Nephron progenitor cell (in vitro differentiated cells): ENCODE measurements at regions not wholly inside any gene's neighbourhood (a gene's known extent, or its start where the extent isn't known, plus 50 kb on each side); places are given as distances from the start of the nearest gene placed in this dataset.

Source experiments
- DNase-seq: peaks from one replicate; pipeline ENCODE4 v3.0.0; 2021
- H3K27ac Mint-ChIP-seq: 2 replicates; pipeline ENCODE4 v1.8.0; 2021; ENCODE audit warnings: mild to moderate bottlenecking, moderate library complexity, mixed read lengths
- H3K27me3 Mint-ChIP-seq: 2 replicates; pipeline ENCODE4 v1.8.0; 2021; ENCODE audit warnings: mild to moderate bottlenecking, low read depth, mixed read lengths; ENCODE audit not compliant: poor library complexity
- H3K36me3 Mint-ChIP-seq: 2 replicates; pipeline ENCODE4 v1.8.0; 2021; ENCODE audit warnings: low read depth, mixed read lengths
- H3K4me1 Mint-ChIP-seq: 2 replicates; pipeline ENCODE4 v1.8.0; 2021; ENCODE audit warnings: mixed read lengths
- H3K4me3 Mint-ChIP-seq: 2 replicates; pipeline ENCODE4 v1.8.0; 2021; ENCODE audit warnings: mild to moderate bottlenecking, moderate library complexity, mixed read lengths
- H3K9me3 Mint-ChIP-seq: 2 replicates; pipeline ENCODE4 v1.8.0; 2021; ENCODE audit warnings: mild to moderate bottlenecking, moderate library complexity, mixed read lengths
- CTCF ChIP-seq: fragments of 200-600 bp; sonication (generic); IDR thresholded peaks from 2 replicates; pipeline ENCODE4 v1.5.0; 2021; ENCODE audit warnings: antibody characterized with exemption

GRCh38 chr1:115555446-115555845 lies 86.3 kb upstream of the VANGL1 start:
- H3K4me1 Mint-ChIP-seq, result no peaks in the 10 kb centered on the region
- H3K9me3 Mint-ChIP-seq, result no peaks in the 10 kb centered on the region
- no peak overlapping the region for H3K4me3 Mint-ChIP-seq
- H3K27me3 Mint-ChIP-seq, result peaks cover 30% of the 10 kb centered on the region
- no peak for DNase-seq
- no peak for TF ChIP-seq CTCF
- H3K27ac Mint-ChIP-seq, result no peak overlapping the region
- no peaks in the 10 kb centered on the region for H3K36me3 Mint-ChIP-seq

DNA sequence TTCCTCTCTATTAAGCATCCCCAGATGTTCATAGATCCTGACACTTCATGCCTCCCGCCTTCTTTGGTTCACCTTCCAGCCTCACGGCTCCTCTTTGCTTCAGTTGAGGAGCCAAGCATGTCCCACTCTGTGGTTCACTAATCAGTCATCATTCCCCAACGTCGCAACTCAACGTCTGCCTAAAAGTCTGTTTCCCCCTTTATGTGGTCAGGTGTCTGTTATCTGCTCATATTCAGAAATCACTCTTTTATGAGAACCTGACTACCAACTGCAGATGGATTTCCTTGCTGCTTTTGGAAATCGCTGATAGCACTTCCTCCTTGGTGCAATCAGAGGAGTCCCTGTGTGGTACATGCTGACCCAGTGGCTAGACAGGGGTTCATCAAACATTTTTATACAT lies 94.1 kb upstream of the VANGL1 start:
- H3K36me3 Mint-ChIP-seq, result no peaks in the 10 kb centered on the region
- no peaks in the 10 kb centered on the region for H3K9me3 Mint-ChIP-seq
- H3K27ac Mint-ChIP-seq, result no peak overlapping the region
- peaks cover 24% of the 10 kb centered on the region for H3K27me3 Mint-ChIP-seq
- no peak overlapping the region for H3K4me3 Mint-ChIP-seq
- no peak for DNase-seq
- H3K4me1 Mint-ChIP-seq, result peaks cover 13% of the 10 kb centered on the region
- TF ChIP-seq CTCF, result no peak

DNA sequence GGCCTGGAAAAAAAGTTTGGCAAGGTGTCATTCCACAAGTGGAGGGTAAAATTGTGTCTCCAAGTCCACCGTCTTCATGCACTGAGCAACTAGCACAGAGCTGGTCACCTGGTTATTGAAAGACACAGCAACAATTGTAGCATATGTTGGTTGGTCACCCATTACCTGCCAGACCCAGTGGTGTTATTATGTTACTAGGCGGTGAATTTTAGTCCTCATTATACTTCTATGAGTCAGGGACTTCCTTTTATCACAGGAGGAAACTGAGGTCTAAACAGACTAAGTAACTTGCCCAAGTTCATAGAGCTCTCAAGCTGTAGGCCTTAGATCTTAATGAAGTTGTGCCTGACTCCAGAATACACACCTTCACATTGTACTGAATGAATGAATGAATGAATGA lies 94.9 kb upstream of the VANGL1 start:
- Mint-ChIP-seq H3K9me3 (no peaks in the 10 kb centered on the region), H3K36me3 (no peaks in the 10 kb centered on the region), H3K27me3 (peaks cover 17% of the 10 kb centered on the region), H3K4me3 (no peak overlapping the region), H3K27ac (no peak overlapping the region), H3K4me1 (peaks cover 13% of the 10 kb centered on the region)
- no peak for TF ChIP-seq CTCF
- DNase-seq, result no peak

- Mint-ChIP-seq H3K36me3 (no peaks in the 10 kb centered on the region), H3K4me3 (no peak overlapping the region), H3K27ac (peak overlapping the region; percentile 91), H3K9me3 (no peaks in the 10 kb centered on the region), H3K27me3 (peaks cover 14% of the 10 kb centered on the region), H3K4me1 (peaks cover 13% of the 10 kb centered on the region)
- peak; percentile 29 for DNase-seq
- TF ChIP-seq CTCF, result peak; percentile 44
Observed at GRCh38 chr1:115545791-115546733, 95.7 kb upstream of the VANGL1 start.

- Mint-ChIP-seq H3K4me3 (no peak overlapping the region), H3K27ac (peak overlapping the region; percentile 91), H3K27me3 (peaks cover 12% of the 10 kb centered on the region), H3K4me1 (peaks cover 13% of the 10 kb centered on the region), H3K36me3 (no peaks in the 10 kb centered on the region), H3K9me3 (no peaks in the 10 kb centered on the region)
- TF ChIP-seq CTCF, result no peak
- DNase-seq, result no peak
Observed at GRCh38 chr1:115545096-115545720, 96.6 kb upstream of the VANGL1 start.
